Gastrocnemius medialis (tissue), 4 donors: ENCODE measurements at regions not wholly inside any gene's neighbourhood (a gene's known extent, or its start where the extent isn't known, plus 50 kb on each side); places are given as distances from the start of the nearest gene placed in this dataset.

Experiments used
- CTCF ChIP-seq, 5 experiments: fragments of 450-650 bp in 3 of 5; fragments of 200-600 bp in 2 of 5; sonication (generic) in 2 of 5; IDR thresholded peaks in 4 of 5; conservative IDR thresholded peaks in 1 of 5; 1 replicate in 4 of 5; 2 replicates in 1 of 5; pipeline ENCODE4 v1.5.1; 2016 to 2019; ENCODE audit warnings: antibody characterized with exemption in 5 of 5, mild to moderate bottlenecking in 3 of 5, moderate library complexity in 3 of 5
- POLR2A ChIP-seq, 2 donors: fragments of 450-650 bp; IDR thresholded peaks; one replicate each; pipeline ENCODE4 v1.6.1; 2017; ENCODE audit warnings: antibody characterized with exemption in 2 of 2, mild to moderate bottlenecking in 2 of 2, moderate library complexity in 2 of 2

DNA sequence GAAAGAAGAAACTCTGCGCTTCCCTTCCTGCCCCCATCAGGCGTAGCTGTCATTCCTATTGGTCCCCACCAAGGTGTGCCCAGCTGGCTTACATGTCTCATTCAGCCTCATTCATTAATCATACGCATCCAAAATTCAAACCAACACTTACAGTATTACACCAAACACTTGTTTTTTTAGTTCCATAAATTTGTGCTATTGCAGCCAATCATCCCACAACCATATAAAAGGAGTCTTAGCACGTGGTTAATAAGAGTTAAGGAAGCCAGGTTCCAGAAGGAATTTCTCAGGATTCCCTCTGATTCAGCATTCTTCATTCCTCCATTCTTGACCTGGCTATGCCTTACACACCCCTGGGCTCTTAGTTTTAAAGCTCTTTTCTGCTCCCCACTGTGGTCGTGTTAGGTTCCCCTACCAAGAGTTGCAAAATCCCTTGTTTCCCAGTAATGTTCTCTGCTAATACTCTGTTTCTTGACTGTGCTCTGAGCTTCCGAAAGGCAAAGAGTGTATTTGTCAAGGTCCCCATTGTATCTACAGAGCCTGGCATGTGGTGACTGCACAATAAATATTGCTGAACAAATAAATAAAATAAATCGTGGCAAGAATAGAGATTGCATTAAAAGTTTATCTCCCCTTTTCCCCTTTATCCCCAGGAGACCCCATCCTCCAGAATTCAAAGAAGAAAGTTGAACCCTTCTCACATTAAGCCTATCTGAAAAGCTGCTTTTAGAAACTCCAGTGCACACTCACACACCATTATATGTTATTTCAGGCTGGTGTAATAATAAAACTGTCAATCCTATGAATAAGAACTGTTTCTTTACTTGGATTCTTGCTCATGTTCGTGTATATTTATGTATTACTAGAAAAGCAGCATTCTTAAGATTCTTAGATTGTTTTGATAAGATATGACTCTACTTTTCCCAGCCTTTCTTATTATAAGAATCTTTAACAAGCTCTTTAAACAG is 514.4 kb downstream of the INHBA start:
- TF ChIP-seq CTCF (IDR thresholded peaks at IDR 0.05 in 4 of 5, conservative IDR thresholded peaks at IDR 0.05 in 1 of 5) (no peak), POLR2A (IDR thresholded peaks at IDR 0.05) (no peak)
